Liver (tissue), 3 donors: ENCODE measurements at regions not wholly inside any gene's neighbourhood (a gene's known extent, or its start where the extent isn't known, plus 50 kb on each side); places are given as distances from the start of the nearest gene placed in this dataset.

Experiments
- FOXA1 ChIP-seq: IDR thresholded peaks from 2 replicates; pipeline ENCODE4 v1.6.1; 2016; ENCODE audit warnings: antibody characterized with exemption
- GABPA ChIP-seq, 2 donors: IDR thresholded peaks in 1 of 2; conservative IDR thresholded peaks in 1 of 2; 2 replicates each; pipeline ENCODE4 v1.6.1; 2016; ENCODE audit warnings: antibody characterized with exemption in 2 of 2, mild to moderate bottlenecking in 1 of 2, moderate library complexity in 1 of 2
- HNF4G ChIP-seq: IDR thresholded peaks from 2 replicates; pipeline ENCODE4 v1.6.1; 2016; ENCODE audit warnings: antibody characterized with exemption
- RAD21 ChIP-seq, 2 donors: IDR thresholded peaks; 2 replicates each; pipeline ENCODE4 v1.6.1; 2016; ENCODE audit warnings: antibody characterized with exemption in 2 of 2, mild to moderate bottlenecking in 2 of 2
- SP1 ChIP-seq: IDR thresholded peaks from 2 replicates; pipeline ENCODE4 v1.6.1; 2018; ENCODE audit warnings: antibody characterized with exemption, mild to moderate bottlenecking
- TAF1 ChIP-seq: conservative IDR thresholded peaks from 2 replicates; pipeline ENCODE4 v1.6.1; 2016; ENCODE audit warnings: antibody characterized with exemption, mild to moderate bottlenecking
- YY1 ChIP-seq: IDR thresholded peaks from 2 replicates; pipeline ENCODE4 v1.6.1; 2016; ENCODE audit warnings: antibody characterized with exemption, mild to moderate bottlenecking
- TF ChIP-seq, protein P1 (sequence below): IDR thresholded peaks from 2 replicates; pipeline ENCODE4 v1.6.1; 2016; ENCODE audit warnings: antibody characterized with exemption
- TF ChIP-seq, protein P2 (sequence below): fragments of 150-350 bp; IDR thresholded peaks from 2 replicates; pipeline ENCODE4 v1.5.1; 2017; ENCODE audit warnings: improper control_type of control experiment, low read depth, low read length; ENCODE audit not compliant: missing input control
- TF ChIP-seq, protein P3 (sequence below): IDR thresholded peaks from 2 replicates; pipeline ENCODE4 v1.6.1; 2016; ENCODE audit warnings: antibody characterized with exemption, mild to moderate bottlenecking
- TF ChIP-seq, protein P4 (sequence below): IDR thresholded peaks from 2 replicates; pipeline ENCODE4 v1.6.1; 2016; ENCODE audit warnings: antibody characterized with exemption
- donor health status: healthy.
- donor health status: healthy.

DNA sequence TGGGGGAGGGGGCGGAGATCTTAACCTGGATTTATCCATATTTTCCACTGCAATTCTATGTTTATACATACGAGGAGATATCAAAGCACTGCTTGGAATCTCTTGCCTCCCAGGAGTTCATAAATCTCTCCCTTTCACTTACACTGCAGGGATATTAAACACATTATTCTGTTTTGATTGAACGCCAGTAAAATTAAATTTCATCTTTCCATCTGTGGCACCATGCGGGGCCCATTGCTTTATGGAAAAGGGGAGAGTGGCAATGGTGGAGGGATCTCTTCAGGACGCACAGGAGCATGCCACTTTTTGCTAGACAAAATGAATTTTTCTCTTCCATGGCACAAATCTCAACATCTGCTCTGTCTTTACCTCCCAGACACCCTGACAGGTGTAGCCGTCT, 648.0 kb upstream of the PLXNA2 start:
- TF ChIP-seq, protein P1, sequence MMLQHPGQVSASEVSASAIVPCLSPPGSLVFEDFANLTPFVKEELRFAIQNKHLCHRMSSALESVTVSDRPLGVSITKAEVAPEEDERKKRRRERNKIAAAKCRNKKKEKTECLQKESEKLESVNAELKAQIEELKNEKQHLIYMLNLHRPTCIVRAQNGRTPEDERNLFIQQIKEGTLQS = no peak
- TF ChIP-seq, protein P2, sequence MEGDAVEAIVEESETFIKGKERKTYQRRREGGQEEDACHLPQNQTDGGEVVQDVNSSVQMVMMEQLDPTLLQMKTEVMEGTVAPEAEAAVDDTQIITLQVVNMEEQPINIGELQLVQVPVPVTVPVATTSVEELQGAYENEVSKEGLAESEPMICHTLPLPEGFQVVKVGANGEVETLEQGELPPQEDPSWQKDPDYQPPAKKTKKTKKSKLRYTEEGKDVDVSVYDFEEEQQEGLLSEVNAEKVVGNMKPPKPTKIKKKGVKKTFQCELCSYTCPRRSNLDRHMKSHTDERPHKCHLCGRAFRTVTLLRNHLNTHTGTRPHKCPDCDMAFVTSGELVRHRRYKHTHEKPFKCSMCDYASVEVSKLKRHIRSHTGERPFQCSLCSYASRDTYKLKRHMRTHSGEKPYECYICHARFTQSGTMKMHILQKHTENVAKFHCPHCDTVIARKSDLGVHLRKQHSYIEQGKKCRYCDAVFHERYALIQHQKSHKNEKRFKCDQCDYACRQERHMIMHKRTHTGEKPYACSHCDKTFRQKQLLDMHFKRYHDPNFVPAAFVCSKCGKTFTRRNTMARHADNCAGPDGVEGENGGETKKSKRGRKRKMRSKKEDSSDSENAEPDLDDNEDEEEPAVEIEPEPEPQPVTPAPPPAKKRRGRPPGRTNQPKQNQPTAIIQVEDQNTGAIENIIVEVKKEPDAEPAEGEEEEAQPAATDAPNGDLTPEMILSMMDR = no peak
- TF ChIP-seq, protein P3, sequence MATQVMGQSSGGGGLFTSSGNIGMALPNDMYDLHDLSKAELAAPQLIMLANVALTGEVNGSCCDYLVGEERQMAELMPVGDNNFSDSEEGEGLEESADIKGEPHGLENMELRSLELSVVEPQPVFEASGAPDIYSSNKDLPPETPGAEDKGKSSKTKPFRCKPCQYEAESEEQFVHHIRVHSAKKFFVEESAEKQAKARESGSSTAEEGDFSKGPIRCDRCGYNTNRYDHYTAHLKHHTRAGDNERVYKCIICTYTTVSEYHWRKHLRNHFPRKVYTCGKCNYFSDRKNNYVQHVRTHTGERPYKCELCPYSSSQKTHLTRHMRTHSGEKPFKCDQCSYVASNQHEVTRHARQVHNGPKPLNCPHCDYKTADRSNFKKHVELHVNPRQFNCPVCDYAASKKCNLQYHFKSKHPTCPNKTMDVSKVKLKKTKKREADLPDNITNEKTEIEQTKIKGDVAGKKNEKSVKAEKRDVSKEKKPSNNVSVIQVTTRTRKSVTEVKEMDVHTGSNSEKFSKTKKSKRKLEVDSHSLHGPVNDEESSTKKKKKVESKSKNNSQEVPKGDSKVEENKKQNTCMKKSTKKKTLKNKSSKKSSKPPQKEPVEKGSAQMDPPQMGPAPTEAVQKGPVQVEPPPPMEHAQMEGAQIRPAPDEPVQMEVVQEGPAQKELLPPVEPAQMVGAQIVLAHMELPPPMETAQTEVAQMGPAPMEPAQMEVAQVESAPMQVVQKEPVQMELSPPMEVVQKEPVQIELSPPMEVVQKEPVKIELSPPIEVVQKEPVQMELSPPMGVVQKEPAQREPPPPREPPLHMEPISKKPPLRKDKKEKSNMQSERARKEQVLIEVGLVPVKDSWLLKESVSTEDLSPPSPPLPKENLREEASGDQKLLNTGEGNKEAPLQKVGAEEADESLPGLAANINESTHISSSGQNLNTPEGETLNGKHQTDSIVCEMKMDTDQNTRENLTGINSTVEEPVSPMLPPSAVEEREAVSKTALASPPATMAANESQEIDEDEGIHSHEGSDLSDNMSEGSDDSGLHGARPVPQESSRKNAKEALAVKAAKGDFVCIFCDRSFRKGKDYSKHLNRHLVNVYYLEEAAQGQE = no peak
- no peak for TF ChIP-seq HNF4G
- no peak for TF ChIP-seq TAF1
- TF ChIP-seq SP1 = no peak
- no peak for TF ChIP-seq FOXA1
- no peak for TF ChIP-seq RAD21 (IDR thresholded peaks at IDR 0.05)
- no peak for TF ChIP-seq YY1
- TF ChIP-seq, protein P4, sequence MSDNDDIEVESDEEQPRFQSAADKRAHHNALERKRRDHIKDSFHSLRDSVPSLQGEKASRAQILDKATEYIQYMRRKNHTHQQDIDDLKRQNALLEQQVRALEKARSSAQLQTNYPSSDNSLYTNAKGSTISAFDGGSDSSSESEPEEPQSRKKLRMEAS = no peak
- no peak for TF ChIP-seq GABPA (IDR thresholded peaks at IDR 0.05 in 1 of 2, conservative IDR thresholded peaks at IDR 0.05 in 1 of 2)
